ENCODE measurements at regions not wholly inside any gene's neighbourhood (a gene's known extent, or its start where the extent isn't known, plus 50 kb on each side); places are given as distances from the start of the nearest gene placed in this dataset.
A peak's percentile ranks its signal among the peaks of the same experiment; 100 is the strongest.

DNA sequence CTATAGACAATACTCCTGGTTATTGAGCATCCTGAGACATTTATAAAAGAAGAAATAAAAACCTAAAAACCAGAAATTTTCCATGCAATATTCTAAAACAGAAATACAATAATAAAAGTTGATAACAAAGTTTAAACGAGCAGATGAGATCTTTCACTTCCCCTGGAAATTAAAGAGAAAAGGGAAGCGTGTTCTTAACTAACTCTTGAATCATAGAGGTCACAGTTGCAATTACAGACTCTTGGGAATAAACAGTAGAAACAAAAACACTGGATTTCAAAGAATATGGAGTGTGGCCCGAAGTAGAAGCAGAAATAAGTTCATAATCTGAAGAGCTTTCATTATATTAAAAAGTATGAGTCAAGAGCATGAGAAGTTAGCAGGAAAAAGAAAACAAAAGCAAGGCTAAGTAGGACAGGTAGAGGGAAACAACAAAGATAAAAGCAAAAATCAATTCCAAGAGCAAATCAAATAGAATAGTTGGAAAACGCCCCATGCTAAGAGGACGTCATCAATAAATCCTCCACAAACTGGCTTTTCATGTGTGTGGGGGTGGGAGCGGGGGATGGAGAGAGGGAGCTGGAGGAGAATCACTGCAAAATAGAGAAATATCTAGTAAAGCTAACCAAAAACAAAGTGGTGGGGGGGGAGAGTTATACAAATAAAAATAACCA is 55.2 kb upstream of the C10orf71 start:
- peak; percentile 74 for DNase-seq

- no peak for DNase-seq
These were observed 54.9 kb upstream of the TMEM273 start for GRCh38 chr10:49243139-49243538.

DNA sequence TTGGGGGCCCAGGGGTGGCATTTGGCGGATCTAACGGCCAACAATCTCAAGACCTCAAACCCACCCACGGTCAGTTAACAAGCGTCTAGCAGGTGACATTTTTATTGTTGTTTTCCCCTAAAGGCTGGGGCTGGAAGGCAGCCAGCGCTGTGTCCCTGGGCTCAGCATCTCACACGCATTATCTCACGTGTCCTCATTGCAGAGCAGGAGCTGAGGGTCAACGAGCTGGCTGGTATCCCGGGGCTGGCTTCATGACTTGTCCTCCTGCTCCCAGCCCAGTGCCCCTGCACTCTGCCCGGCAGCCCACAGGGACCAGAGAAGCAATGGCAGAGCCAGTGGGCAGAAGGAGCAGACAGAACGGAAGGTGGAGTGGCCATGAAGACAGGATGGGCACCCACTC is 54.4 kb upstream of the TMEM273 start:
- DNase-seq, result no peak

DNA sequence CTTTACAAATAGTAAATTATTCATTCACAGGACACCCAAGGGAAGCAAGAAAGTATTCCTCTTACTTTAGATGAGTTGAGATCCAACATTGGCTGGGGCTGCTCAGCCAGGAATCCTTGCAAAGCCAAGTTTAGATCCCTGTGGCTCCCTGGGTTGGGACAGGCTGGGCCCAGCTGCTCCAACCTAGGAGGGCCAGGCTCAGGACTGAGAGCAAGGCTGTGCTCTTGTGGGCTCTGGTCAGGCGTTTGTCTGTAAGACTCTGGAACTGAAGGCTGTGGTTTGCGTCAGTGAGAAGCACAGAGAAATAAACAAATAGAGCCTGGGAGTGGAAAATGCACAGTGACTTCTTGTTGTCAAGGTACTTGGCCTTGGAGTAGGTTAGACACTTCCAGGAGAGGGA is 53.2 kb upstream of the TMEM273 start:
- no peak for DNase-seq

DNA sequence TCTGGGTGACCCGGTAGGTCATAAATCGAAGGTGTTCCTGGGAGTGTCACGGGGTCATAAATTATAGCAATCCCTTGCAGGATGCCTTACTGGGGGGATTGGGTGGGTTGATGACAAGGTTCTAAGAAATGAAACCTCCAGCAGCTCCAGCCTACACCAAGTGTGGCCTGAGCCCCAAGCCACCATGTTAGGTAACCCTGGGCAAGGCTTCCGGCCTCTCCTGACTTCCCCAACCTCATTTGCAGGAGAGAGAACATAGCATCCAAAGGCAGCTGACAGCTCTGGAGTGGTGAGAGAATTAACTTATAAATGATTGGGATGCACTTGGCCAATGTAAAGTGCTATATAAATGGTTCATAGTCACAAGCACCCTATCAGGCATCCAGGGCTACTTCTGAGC is 52.8 kb upstream of the TMEM273 start:
- no peak for DNase-seq

All from suppressor macrophage treated with lipopolysaccharide for 4 hours (primary cell).